PC-9 (cell line): ENCODE measurements at regions not wholly inside any gene's neighbourhood (a gene's known extent, or its start where the extent isn't known, plus 50 kb on each side); places are given as distances from the start of the nearest gene placed in this dataset.

Source experiments
- BruUV-seq: library from RNA; stranded (reverse); fragments of 400-500 nt; replicated peaks from 2 replicates; lab custom pipeline; 2021; lab: Mats Ljungman, UMichigan
- CTCF ChIA-PET: fragments of 300-600 bp; sonication (Branson Sonifier 250); formaldehyde crosslinking; loops from one replicate; lab custom pipeline; 2022; ENCODE audit warnings: antibody characterized with exemption; lab: Charles Lee
- POLR2A ChIA-PET: fragments of 300-600 bp; sonication (Branson Sonifier 250); formaldehyde crosslinking; loops from one replicate; lab custom pipeline; 2022; ENCODE audit warnings: antibody characterized with exemption; ENCODE audit not compliant: unreplicated experiment; lab: Charles Lee
- DNase-seq, 2 experiments: peaks; one replicate each; pipeline versions ENCODE4 v3.0.0 to v3.0.0-alpha.2; 2015 to 2022; ENCODE audit warnings: mixed read lengths in 1 of 2
- H2AFZ ChIP-seq: fragments of 200-600 bp; sonication (generic); 2 replicates; pipeline ENCODE4 v1.8.1; 2017; ENCODE audit warnings: antibody characterized with exemption
- H3F3A ChIP-seq: fragments of 200-600 bp; sonication (generic); 2 replicates; pipeline ENCODE4 v1.8.1; 2017; ENCODE audit warnings: antibody characterized with exemption, mild to moderate bottlenecking, low read depth; ENCODE audit not compliant: insufficient read depth
- H3K27ac ChIP-seq: fragments of 200-600 bp; sonication (generic); 2 replicates; pipeline ENCODE4 v1.6.1; 2016; ENCODE audit warnings: mixed run types
- H3K27me3 ChIP-seq: fragments of 200-600 bp; sonication (generic); 2 replicates; pipeline ENCODE4 v1.6.1; 2016; ENCODE audit warnings: low read depth, mixed run types; ENCODE audit not compliant: insufficient read depth
- H3K36me3 ChIP-seq: fragments of 200-600 bp; sonication (generic); 2 replicates; pipeline ENCODE4 v1.6.1; 2016; ENCODE audit warnings: low read depth, mixed run types
- H3K4me1 ChIP-seq: fragments of 200-600 bp; sonication (generic); replicated peaks from 2 replicates; pipeline ENCODE4 v1.6.1; 2016; ENCODE audit warnings: mixed run types; ENCODE audit not compliant: insufficient read depth
- H3K4me2 ChIP-seq: fragments of 200-600 bp; sonication (generic); 2 replicates; pipeline ENCODE4 v1.6.1; 2017; ENCODE audit warnings: mixed run types
- H3K4me3 ChIP-seq: fragments of 200-600 bp; sonication (generic); 2 replicates; pipeline ENCODE4 v1.6.1; 2016; ENCODE audit warnings: mixed run types
- H3K79me2 ChIP-seq: fragments of 200-600 bp; sonication (generic); 2 replicates; pipeline ENCODE4 v1.6.1; 2017; ENCODE audit warnings: low read depth, mixed run types
- H3K9me2 ChIP-seq: fragments of 200-600 bp; sonication (generic); 2 replicates; pipeline ENCODE4 v1.8.1; 2017; ENCODE audit warnings: mild to moderate bottlenecking; ENCODE audit not compliant: insufficient read depth
- H3K9me3 ChIP-seq: fragments of 200-600 bp; sonication (generic); 2 replicates; pipeline ENCODE4 v1.8.1; 2016; ENCODE audit warnings: low read depth; ENCODE audit not compliant: insufficient read depth
- H4K20me1 ChIP-seq: fragments of 200-600 bp; sonication (generic); 2 replicates; pipeline ENCODE4 v1.8.1; 2017; ENCODE audit not compliant: insufficient read depth
- EZH2 ChIP-seq: fragments of 200-600 bp; sonication (generic); IDR thresholded peaks from 2 replicates; pipeline ENCODE4 v1.8.0; 2017; ENCODE audit warnings: antibody characterized with exemption, low read depth
- intact Hi-C: fragments of 100-400 bp; cut with micrococcal nuclease; formaldehyde crosslinking; loops from one replicate; pipeline ENCODE4 v1.10.0; 2022; ENCODE audit not compliant: unreplicated experiment
- TF ChIP-seq, protein P1 (sequence below): fragments of 200-600 bp; sonication (generic); conservative IDR thresholded peaks from 2 replicates; pipeline ENCODE4 v1.6.1; 2017; ENCODE audit warnings: mixed run types, antibody characterized with exemption, mild to moderate bottlenecking, moderate library complexity

GRCh38 chr4:185898413-185898812, 86.4 kb upstream of the SORBS2 start:
- ChIA-PET CTCF (no interaction called here), POLR2A (no interaction called here)
- H3K4me3 ChIP-seq, result no peak overlapping the region
- peak overlapping the region; percentile 97 for H3K27ac ChIP-seq
- H3K27me3 ChIP-seq, result no peaks in the 10 kb centered on the region
- no peak overlapping the region for H2AFZ ChIP-seq
- H3K79me2 ChIP-seq, result no peaks in the 10 kb centered on the region
- peaks cover 28% of the 10 kb centered on the region for H3K4me1 ChIP-seq
- no peaks in the 10 kb centered on the region for H4K20me1 ChIP-seq
- no peaks in the 10 kb centered on the region for H3K36me3 ChIP-seq
- BruUV-seq, result no TSS peak
- no peak for DNase-seq
- TF ChIP-seq, protein P1, sequence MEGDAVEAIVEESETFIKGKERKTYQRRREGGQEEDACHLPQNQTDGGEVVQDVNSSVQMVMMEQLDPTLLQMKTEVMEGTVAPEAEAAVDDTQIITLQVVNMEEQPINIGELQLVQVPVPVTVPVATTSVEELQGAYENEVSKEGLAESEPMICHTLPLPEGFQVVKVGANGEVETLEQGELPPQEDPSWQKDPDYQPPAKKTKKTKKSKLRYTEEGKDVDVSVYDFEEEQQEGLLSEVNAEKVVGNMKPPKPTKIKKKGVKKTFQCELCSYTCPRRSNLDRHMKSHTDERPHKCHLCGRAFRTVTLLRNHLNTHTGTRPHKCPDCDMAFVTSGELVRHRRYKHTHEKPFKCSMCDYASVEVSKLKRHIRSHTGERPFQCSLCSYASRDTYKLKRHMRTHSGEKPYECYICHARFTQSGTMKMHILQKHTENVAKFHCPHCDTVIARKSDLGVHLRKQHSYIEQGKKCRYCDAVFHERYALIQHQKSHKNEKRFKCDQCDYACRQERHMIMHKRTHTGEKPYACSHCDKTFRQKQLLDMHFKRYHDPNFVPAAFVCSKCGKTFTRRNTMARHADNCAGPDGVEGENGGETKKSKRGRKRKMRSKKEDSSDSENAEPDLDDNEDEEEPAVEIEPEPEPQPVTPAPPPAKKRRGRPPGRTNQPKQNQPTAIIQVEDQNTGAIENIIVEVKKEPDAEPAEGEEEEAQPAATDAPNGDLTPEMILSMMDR, result no peak
- no peak for TF ChIP-seq EZH2
- peak overlapping the region; percentile 68; the same call in 1 of the 2 replicates for H3K4me2 ChIP-seq
- intact Hi-C loops, result no loop called here
- H3F3A ChIP-seq, result peaks cover 30% of the 10 kb centered on the region
- no peaks in the 10 kb centered on the region for H3K9me3 ChIP-seq
- H3K9me2 ChIP-seq, result no peaks in the 10 kb centered on the region; the same call in 1 of the 2 replicates

DNA sequence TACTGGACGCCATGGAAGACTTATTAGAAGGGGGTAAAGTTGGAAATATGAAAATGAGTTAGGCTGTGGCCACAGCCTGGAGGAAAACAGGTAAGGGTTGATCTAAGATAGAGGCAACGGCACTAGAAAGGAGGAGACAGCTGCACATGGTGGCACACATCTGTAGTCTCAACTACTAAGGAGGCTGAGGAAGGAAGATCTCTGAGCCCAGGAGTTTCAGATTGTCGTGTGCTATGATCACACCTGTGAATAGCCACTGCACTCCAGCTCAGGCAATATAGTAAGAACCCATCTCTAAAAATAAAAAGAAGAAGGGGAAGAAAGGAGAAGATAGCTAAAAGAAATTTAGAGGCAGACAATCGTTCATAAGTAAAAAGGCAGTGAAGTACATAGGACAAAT, 87.8 kb upstream of the SORBS2 start:
- no peaks in the 10 kb centered on the region; the same call in 1 of the 2 replicates for H3K9me2 ChIP-seq
- H3K27ac ChIP-seq, result no peak overlapping the region
- H3K4me1 ChIP-seq, result peaks cover 28% of the 10 kb centered on the region
- POLR2A ChIA-PET, result interaction anchor here (0.7 kb wide), 1 partner anchor 340 kb away, joined by 4 read pairs; no protein-coding TSS in a partner anchor
- intact Hi-C loops, result no loop called here
- no peak overlapping the region for H3K4me3 ChIP-seq
- H3K9me3 ChIP-seq, result no peaks in the 10 kb centered on the region
- no TSS peak for BruUV-seq
- no peak overlapping the region for H3K4me2 ChIP-seq
- no peaks in the 10 kb centered on the region for H4K20me1 ChIP-seq
- DNase-seq, result no peak
- CTCF ChIA-PET, result no interaction called here
- peaks cover 30% of the 10 kb centered on the region for H3F3A ChIP-seq
- TF ChIP-seq, protein P1, result no peak
- H3K27me3 ChIP-seq, result no peaks in the 10 kb centered on the region
- H2AFZ ChIP-seq, result no peak overlapping the region
- no peaks in the 10 kb centered on the region for H3K36me3 ChIP-seq
- H3K79me2 ChIP-seq, result no peaks in the 10 kb centered on the region

GRCh38 chr4:185902654-185903053, 90.7 kb upstream of the SORBS2 start:
- Histone ChIP-seq H3K27ac (no peak overlapping the region), H3K4me2 (no peak overlapping the region), H2AFZ (no peak overlapping the region), H3K9me2 (no peaks in the 10 kb centered on the region; the same call in 1 of the 2 replicates), H3K79me2 (no peaks in the 10 kb centered on the region), H3K9me3 (no peaks in the 10 kb centered on the region), H3K4me1 (peaks cover 10% of the 10 kb centered on the region), H4K20me1 (no peaks in the 10 kb centered on the region), H3K27me3 (no peaks in the 10 kb centered on the region), H3F3A (peaks cover 7% of the 10 kb centered on the region; the same call in 1 of the 2 replicates), H3K4me3 (no peak overlapping the region), H3K36me3 (no peaks in the 10 kb centered on the region)
- no peak for DNase-seq
- POLR2A ChIA-PET, result no interaction called here
- no TSS peak for BruUV-seq
- intact Hi-C loops, result no loop called here
- TF ChIP-seq, protein P1, result no peak
- TF ChIP-seq EZH2, result no peak
- CTCF ChIA-PET, result no interaction called here
